Spleen (tissue), 11 donors: ENCODE measurements at regions not wholly inside any gene's neighbourhood (a gene's known extent, or its start where the extent isn't known, plus 50 kb on each side); places are given as distances from the start of the nearest gene placed in this dataset.

Experiments used
- DNase-seq: peaks from one replicate; pipeline ENCODE4 v3.0.0-alpha.2; 2020
- H3K27ac ChIP-seq, 8 donors: fragments of 200-600 bp; sonication (generic) in 7 of 8; 1 replicate in 4 of 8; 2 replicates in 4 of 8; pipeline versions ENCODE4 v1.5.0 to v1.8.0; 2016 to 2021; ENCODE audit warnings: inconsistent platforms in 4 of 8, mild to moderate bottlenecking in 4 of 8, moderate library complexity in 1 of 8
- H3K27me3 ChIP-seq, 7 donors: fragments of 200-600 bp; sonication (generic) in 6 of 7; replicated peaks in 1 of 7; 1 replicate in 4 of 7; 2 replicates in 3 of 7; pipeline versions ENCODE4 v1.5.0 to v1.8.0; 2016 to 2021; ENCODE audit warnings: inconsistent platforms in 3 of 7, mild to moderate bottlenecking in 1 of 7
- H3K36me3 ChIP-seq, 6 donors: fragments of 200-600 bp; sonication (generic) in 5 of 6; 1 replicate in 4 of 6; 2 replicates in 2 of 6; pipeline versions ENCODE4 v1.5.0 to v1.8.0; 2016 to 2021; ENCODE audit warnings: inconsistent platforms in 2 of 6
- H3K4me1 ChIP-seq, 6 donors: fragments of 200-600 bp; sonication (generic) in 5 of 6; 1 replicate in 3 of 6; 2 replicates in 3 of 6; pipeline versions ENCODE4 v1.5.0 to v1.8.0; 2016 to 2021; ENCODE audit warnings: inconsistent platforms in 3 of 6
- H3K4me3 ChIP-seq, 8 donors: fragments of 200-600 bp; sonication (generic) in 7 of 8; 1 replicate in 4 of 8; 2 replicates in 4 of 8; pipeline versions ENCODE4 v1.5.0 to v1.8.0; 2016 to 2021; ENCODE audit warnings: inconsistent platforms in 4 of 8, mild to moderate bottlenecking in 4 of 8, moderate library complexity in 2 of 8
- H3K9me3 ChIP-seq, 8 donors: fragments of 200-600 bp; sonication (generic) in 7 of 8; 1 replicate in 4 of 8; 2 replicates in 4 of 8; pipeline versions ENCODE4 v1.5.0 to v1.8.0; 2016 to 2021; ENCODE audit warnings: inconsistent platforms in 4 of 8
- POLR2A ChIP-seq, 3 donors: fragments of 450-650 bp; IDR thresholded peaks; one replicate each; pipeline ENCODE4 v1.5.1; 2017; ENCODE audit warnings: antibody characterized with exemption in 3 of 3, mild to moderate bottlenecking in 1 of 3
- POLR2AphosphoS5 ChIP-seq, 3 donors: sonication (generic); formaldehyde crosslinking; IDR thresholded peaks; one replicate each; pipeline ENCODE4 v1.5.1; 2017; ENCODE audit warnings: antibody characterized with exemption in 3 of 3
- WGBS, 5 donors: extraction: QIAGEN DNeasy Blood & Tissue Kit in 3 of 5; methylation state at CpG; one replicate each; pipeline versions ENCODE4 v1.1.5 to v1.1.7; 2013 to 2018; 5-methylcytosine and 5-hydroxymethylcytosine counted together
- intact Hi-C: fragments of 100-400 bp; cut with DNase I; formaldehyde crosslinking; loops from one replicate; pipeline ENCODE4 v1.15.0; 2023; ENCODE audit warnings: low total_unique reads
- TF ChIP-seq, protein P1 (sequence below), 11 experiments: fragments of 200-600 bp in 7 of 11; fragments of 450-650 bp in 4 of 11; sonication (generic) in 4 of 11; IDR thresholded peaks in 8 of 11; conservative IDR thresholded peaks in 3 of 11; 1 replicate in 7 of 11; 2 replicates in 4 of 11; pipeline versions ENCODE4 v1.4.0 to v1.8.0; 2016 to 2021; ENCODE audit warnings: antibody characterized with exemption in 11 of 11, inconsistent platforms in 4 of 11, mild to moderate bottlenecking in 1 of 11
- donor health status: healthy with polysubstance abuse.
- donor health status: DM: no; HTN: no; CAD: no; lungs with moderate emphysema.
- donor health status: DM: no; HTN: no; CAD: no.
- donor health status: Bipolar disorder and iron deficiency.
- donor health status: healthy.
- donor health status: DM: no; HTN: no; CAD: no.
- donor health status: DM: yes; HTN: yes; CAD: no.

DNA sequence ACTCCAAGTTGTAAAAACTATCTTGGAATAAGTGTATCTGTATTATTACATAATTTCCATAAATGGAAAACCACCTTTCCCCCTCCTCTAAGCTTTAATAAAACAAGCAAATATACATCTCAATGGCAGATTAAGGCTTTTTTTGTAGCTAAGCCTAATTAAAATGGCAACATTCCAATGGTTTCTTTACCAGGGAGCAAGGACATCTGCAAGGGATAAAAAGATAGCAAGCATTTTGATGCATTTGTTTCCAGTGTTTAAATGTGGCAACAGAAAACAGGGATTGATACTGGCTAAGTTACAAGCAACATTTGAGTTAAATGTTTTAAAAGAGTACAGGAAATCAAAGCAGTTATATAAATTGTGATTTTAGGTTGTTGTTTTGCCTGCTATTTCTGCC, 1012.7 kb downstream of the ADGRL2 start:
- Histone ChIP-seq H3K36me3 (no peaks in the 10 kb centered on the region), H3K4me1 (no peaks in the 10 kb centered on the region), H3K9me3 (no peaks in the 10 kb centered on the region), H3K27ac (no peak overlapping the region), H3K27me3 (no peaks in the 10 kb centered on the region), H3K4me3 (no peak overlapping the region)
- TF ChIP-seq POLR2AphosphoS5 (IDR thresholded peaks at IDR 0.05), result no peak
- TF ChIP-seq, protein P1, sequence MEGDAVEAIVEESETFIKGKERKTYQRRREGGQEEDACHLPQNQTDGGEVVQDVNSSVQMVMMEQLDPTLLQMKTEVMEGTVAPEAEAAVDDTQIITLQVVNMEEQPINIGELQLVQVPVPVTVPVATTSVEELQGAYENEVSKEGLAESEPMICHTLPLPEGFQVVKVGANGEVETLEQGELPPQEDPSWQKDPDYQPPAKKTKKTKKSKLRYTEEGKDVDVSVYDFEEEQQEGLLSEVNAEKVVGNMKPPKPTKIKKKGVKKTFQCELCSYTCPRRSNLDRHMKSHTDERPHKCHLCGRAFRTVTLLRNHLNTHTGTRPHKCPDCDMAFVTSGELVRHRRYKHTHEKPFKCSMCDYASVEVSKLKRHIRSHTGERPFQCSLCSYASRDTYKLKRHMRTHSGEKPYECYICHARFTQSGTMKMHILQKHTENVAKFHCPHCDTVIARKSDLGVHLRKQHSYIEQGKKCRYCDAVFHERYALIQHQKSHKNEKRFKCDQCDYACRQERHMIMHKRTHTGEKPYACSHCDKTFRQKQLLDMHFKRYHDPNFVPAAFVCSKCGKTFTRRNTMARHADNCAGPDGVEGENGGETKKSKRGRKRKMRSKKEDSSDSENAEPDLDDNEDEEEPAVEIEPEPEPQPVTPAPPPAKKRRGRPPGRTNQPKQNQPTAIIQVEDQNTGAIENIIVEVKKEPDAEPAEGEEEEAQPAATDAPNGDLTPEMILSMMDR (IDR thresholded peaks at IDR 0.05 in 8 of 11, conservative IDR thresholded peaks at IDR 0.05 in 3 of 11), result no peak
- no peak for TF ChIP-seq POLR2A (IDR thresholded peaks at IDR 0.05)
- intact Hi-C loops, result no loop called here
- no peak for DNase-seq

DNA sequence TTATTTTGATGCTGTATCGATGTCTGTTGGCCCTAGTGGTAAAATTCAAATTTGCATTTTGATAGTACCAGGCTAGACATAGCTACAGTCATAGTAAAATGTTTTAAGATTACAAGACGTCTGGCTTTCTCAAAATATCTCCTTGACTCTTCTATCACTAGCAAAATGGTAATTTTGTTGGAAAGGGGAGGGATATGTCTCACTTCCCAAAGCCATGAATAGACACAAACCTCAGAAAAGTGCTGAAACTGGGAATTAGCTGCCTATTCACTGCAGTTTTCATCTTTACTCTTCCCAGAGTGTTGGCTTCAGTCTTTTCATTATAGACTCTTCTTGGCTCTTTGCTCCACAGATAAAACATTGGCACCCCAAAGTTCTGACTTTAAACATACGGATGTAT, 1009.9 kb downstream of the ADGRL2 start:
- 64 to 82% (median 71%) methylated on average over 3 of the region's 3 CpGs for WGBS, 5 donors
- Histone ChIP-seq H3K4me1 (no peaks in the 10 kb centered on the region), H3K27ac (no peak overlapping the region), H3K4me3 (no peak overlapping the region), H3K9me3 (no peaks in the 10 kb centered on the region), H3K27me3 (no peaks in the 10 kb centered on the region), H3K36me3 (no peaks in the 10 kb centered on the region)
- no peak for TF ChIP-seq POLR2A (IDR thresholded peaks at IDR 0.05)
- TF ChIP-seq POLR2AphosphoS5 (IDR thresholded peaks at IDR 0.05), result no peak
- TF ChIP-seq, protein P1 (IDR thresholded peaks at IDR 0.05 in 8 of 11, conservative IDR thresholded peaks at IDR 0.05 in 3 of 11), result no peak
- intact Hi-C loops, result no loop called here
- no peak for DNase-seq

DNA sequence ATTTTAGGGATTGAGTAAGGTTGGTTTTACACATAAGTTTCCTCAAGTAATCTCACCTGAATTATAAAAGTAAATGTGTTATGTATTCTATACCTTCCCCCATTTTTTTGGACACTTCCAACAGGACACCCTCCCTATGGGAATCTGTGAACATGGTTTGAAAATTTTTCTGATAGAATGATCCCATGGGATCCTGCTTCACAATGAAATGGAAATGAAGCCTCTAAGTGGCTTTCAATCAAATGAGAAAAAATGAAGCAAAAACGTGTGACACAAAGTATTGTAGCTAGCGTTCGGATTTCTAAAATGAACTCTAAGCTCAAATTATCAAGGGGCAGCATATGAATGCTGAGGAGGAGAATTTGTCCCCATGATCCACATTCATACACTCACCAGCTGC, 1006.8 kb downstream of the ADGRL2 start:
- TF ChIP-seq, protein P1 (IDR thresholded peaks at IDR 0.05 in 8 of 11, conservative IDR thresholded peaks at IDR 0.05 in 3 of 11), result no peak
- TF ChIP-seq POLR2A (IDR thresholded peaks at IDR 0.05) (no peak), POLR2AphosphoS5 (IDR thresholded peaks at IDR 0.05) (no peak)
- H3K9me3 ChIP-seq, result no peaks in the 10 kb centered on the region
- DNase-seq, result no peak
- intact Hi-C loops, result no loop called here
- H3K36me3 ChIP-seq, result no peaks in the 10 kb centered on the region
- WGBS, 5 donors, result 78 to 93% (median 80%) methylated on average over 3 of the region's 3 CpGs
- no peaks in the 10 kb centered on the region for H3K27me3 ChIP-seq
- no peak overlapping the region for H3K27ac ChIP-seq
- H3K4me3 ChIP-seq, result no peak overlapping the region
- no peaks in the 10 kb centered on the region for H3K4me1 ChIP-seq

DNA sequence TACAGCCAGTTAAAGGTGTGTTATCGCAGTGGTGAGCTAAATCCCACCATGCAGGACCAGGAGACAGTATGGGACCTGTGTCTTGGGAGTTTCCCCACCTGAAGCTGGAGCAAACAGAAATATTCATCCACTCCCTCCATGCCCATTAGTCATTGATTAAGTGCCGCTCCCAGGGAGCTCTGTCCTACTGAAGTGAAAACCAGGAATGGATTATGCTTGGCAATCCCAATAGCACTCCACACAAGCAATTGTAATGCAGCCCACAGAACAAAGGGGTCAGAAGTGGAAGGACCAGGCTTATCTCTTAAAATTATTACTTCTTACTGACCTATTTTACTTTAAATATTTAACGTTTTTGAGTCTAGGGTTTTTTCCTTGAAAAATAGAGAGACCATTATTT, 1005.4 kb downstream of the ADGRL2 start:
- Histone ChIP-seq H3K27ac (no peak overlapping the region), H3K27me3 (no peaks in the 10 kb centered on the region), H3K36me3 (no peaks in the 10 kb centered on the region), H3K4me1 (no peaks in the 10 kb centered on the region), H3K9me3 (no peaks in the 10 kb centered on the region), H3K4me3 (no peak overlapping the region)
- intact Hi-C loops, result no loop called here
- WGBS, 5 donors, result 78 to 94% (median 82%) methylated on average over 3 of the region's 3 CpGs
- TF ChIP-seq POLR2AphosphoS5 (IDR thresholded peaks at IDR 0.05), result no peak
- no peak for TF ChIP-seq POLR2A (IDR thresholded peaks at IDR 0.05)
- TF ChIP-seq, protein P1 (IDR thresholded peaks at IDR 0.05 in 8 of 11, conservative IDR thresholded peaks at IDR 0.05 in 3 of 11), result no peak
- no peak for DNase-seq
